ENCODE measurements at regions not wholly inside any gene's neighbourhood (a gene's known extent, or its start where the extent isn't known, plus 50 kb on each side); places are given as distances from the start of the nearest gene placed in this dataset.
A peak's percentile ranks its signal among the peaks of the same experiment; 100 is the strongest.

GRCh38 chr5:168209244-168209995 is 82.0 kb upstream of the WWC1 start:
- DNase-seq = no peak

- no peak for DNase-seq
These were observed 81.4 kb upstream of the WWC1 start for GRCh38 chr5:168209997-168210396.

DNA sequence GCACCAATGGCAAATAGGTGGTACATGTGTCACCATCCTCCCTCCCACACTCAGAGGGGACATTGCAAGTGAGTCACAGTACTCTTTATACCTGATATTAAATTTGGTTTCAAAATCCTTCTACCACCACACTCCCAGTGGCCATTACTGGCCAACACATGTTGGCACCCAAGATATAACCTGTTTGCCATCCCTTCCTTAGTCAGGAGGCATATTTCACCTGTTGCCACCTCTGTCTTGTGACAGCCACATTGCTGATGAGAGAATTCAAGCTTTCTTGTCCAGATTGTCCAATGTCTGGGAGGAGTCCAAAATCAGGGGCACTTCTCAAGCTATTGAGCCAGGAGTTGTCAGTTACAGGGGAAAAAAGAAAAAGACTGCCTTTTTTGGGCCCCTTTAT is 80.2 kb upstream of the WWC1 start:
- DNase-seq = no peak

GRCh38 chr5:168211936-168212335 is 79.5 kb upstream of the WWC1 start:
- no peak for DNase-seq

- DNase-seq = no peak
These were observed 77.4 kb upstream of the WWC1 start for GRCh38 chr5:168214071-168214470.

- DNase-seq = no peak
These were observed 76.6 kb upstream of the WWC1 start for GRCh38 chr5:168214886-168215285.

DNA sequence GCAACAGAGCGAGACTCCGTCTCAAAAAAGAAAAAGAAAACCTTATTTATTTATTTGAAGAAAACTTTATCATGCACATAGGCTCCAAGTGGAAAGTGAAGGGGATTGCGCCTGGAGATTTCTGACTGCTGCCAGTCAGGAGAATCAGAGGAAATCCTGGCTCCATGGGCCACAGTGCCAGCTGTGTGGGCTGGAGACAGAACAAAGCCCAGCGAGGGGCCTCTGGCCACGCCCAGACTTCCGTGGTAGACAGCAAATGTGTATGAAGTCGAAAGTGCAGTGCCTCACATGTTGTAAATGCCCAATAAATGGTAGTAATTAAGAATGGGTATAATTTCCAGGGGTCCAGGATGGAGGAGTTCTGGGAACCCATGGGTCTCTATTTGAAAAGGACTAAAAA is 75.8 kb upstream of the WWC1 start:
- DNase-seq = no peak

- no peak for DNase-seq
These were observed 74.5 kb upstream of the WWC1 start for GRCh38 chr5:168216989-168217388.

DNA sequence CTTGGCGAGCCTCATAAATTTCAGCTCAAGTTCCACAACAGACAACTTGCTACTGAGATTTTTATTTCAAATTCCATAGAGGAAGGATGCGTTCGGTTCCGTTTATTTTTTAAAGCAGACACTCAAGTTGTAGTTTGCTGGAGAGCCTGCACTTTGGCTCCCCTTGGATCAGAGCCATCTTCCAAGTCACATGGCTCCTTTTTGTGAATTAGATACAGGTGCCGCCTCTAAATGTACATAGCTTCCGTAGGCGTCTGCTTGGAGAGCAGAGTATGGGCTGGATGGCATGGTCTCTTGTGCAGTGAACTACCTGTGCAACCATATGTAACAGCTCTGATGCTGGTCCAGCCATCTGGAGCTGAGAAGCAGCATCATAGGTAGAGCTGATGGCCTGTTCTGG is 73.9 kb upstream of the WWC1 start:
- DNase-seq = no peak

- DNase-seq = no peak
These were observed 72.7 kb upstream of the WWC1 start for GRCh38 chr5:168218746-168219145.

DNA sequence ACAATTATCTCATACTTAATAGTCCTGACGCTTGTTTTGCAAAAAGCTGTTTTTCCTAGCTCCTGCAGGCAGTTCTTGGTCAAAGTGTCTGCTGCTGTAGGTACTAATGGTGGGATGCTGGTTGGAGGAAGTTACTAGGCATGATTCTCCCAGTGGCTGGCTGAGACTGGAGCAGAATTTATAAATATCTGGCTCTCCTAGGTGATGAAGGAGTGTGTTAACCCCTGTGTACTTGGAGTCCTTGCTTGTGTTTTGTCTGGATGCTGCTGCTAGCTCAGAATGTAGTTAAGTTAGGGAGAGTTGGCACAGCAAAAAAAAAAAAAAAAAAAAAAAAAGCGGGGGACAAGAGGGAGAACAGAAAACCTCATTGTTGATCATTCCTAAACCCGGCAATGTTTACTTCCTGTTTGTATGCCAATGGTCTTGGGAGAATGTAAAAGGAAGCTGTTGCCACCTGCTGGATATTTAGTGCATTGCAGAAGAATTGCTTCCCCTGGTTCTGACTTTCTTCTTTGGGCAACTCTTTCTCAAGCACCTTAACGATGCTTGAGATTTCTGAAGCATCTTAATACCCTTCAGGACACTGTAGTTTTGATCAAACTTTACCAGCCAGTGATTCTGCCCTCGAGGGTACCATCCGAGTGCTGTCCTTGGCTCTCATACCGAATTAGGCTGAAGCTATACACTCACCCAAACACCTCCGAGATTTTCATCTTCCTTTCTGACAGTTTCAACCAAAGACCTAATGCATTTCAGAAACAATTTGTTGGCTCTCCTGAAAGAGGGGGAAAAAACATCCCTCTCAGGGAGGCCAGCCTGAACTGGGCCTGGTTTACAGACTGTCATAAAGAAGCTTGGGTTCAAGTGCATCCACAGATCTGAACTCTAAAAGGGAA is 71.7 kb upstream of the WWC1 start:
- peak; percentile 49 for DNase-seq

DNA sequence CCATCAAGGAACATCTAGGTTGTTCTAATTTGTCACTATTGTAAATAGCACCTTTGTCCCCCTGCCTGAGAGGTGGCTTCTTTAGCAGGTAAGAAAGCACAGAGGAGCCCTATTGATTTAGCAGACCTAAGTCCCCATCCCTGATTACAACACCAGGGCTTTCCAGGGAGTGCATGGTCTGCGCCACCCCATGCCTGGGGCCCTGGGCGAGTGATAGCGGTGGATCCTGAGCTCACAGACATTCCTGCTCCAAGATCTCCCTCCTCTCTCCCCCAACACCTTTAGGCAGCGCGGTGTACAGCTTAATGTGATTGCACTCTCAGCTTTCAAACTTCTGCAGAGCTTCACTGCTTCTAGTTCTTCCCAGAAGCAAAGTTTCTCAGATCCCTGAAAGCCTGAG is 67.4 kb upstream of the WWC1 start:
- DNase-seq = no peak

- DNase-seq = no peak
These were observed 65.4 kb upstream of the WWC1 start for GRCh38 chr5:168226012-168226411.

GRCh38 chr5:168227001-168227400 is 64.4 kb upstream of the WWC1 start:
- DNase-seq = no peak

GRCh38 chr5:168227973-168228615 is 63.4 kb upstream of the WWC1 start:
- DNase-seq = no peak

GRCh38 chr5:168228668-168229067 is 62.8 kb upstream of the WWC1 start:
- DNase-seq = no peak

DNA sequence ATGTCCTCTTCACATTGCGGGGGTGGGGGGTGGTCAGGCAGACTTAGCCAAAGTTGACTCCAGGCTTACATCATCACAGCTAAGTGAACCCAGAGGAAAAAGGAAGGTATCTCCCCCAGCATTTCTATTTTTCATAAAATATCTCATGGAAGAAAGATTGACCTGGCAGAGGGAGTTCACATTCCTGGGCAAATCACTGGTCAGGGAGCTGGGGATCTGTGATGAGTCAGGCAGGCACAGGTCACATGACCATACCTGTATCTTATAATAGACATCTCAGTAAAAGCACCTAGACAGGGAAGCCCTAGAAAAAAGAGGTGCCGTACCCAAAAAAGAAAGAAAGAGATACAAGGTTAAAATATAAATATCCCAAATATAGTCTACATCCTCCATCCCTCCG is 57.3 kb upstream of the WWC1 start:
- DNase-seq = no peak

GRCh38 chr5:168238463-168238862 is 53.0 kb upstream of the WWC1 start:
- DNase-seq = no peak

DNA sequence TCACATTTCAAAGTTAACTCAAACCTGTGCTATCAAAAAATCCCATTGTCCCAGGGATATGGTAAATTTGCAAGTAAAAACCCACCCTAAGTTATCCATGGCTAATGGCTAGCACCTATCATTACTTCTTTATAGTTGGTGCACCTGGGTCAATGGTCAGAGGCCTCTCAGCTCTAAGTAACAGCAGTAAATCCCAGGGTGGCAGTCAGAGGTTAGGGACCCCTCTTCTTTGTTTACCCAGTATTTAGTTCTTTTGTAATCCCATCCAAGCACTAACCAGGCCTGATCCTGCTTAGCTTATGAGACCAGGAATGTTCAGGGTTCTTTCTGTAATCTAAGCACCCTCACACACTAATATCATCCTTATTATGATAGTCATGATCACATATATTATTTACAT is 52.1 kb upstream of the WWC1 start:
- no peak for DNase-seq

Measured in NCI-H1048 (cell line).